H1 (cell line): ENCODE measurements at regions not wholly inside any gene's neighbourhood (a gene's known extent, or its start where the extent isn't known, plus 50 kb on each side); places are given as distances from the start of the nearest gene placed in this dataset.

Experiments used
- BCL11A ChIP-seq, 2 experiments: IDR thresholded peaks; one replicate each; pipeline ENCODE4 v1.6.1; 2011; ENCODE audit warnings: low read depth in 2 of 2, low read length in 2 of 2, mild to moderate bottlenecking in 2 of 2
- CBX5 ChIP-seq: fragments of 300-800, 300-1000 bp; sonication (generic); IDR thresholded peaks from 2 replicates; pipeline ENCODE4 v1.7.1; 2016; ENCODE audit warnings: antibody characterized with exemption, low read length, low read depth
- CEBPB ChIP-seq: IDR thresholded peaks from 2 replicates; pipeline ENCODE4 v1.6.1; 2012; ENCODE audit warnings: low read depth, low read length
- CHD1 ChIP-seq: IDR thresholded peaks from 2 replicates; pipeline ENCODE4 v1.6.1; 2012; ENCODE audit warnings: low read depth, low read length, improper control_type of control experiment
- HDAC2 ChIP-seq, 2 experiments: fragments of 300-600 bp in 1 of 2; sonication (generic) in 1 of 2; IDR thresholded peaks; 2 replicates each; pipeline ENCODE4 v1.6.1; 2011 to 2012; ENCODE audit warnings: low read depth in 2 of 2, low read length in 2 of 2, mild to moderate bottlenecking in 2 of 2, moderate library complexity in 2 of 2, borderline replicate concordance in 1 of 2, inconsistent platforms in 1 of 2
- POLR2A ChIP-seq, 2 experiments: IDR thresholded peaks; 1 replicate in 1 of 2; 2 replicates in 1 of 2; pipeline ENCODE4 v1.6.1; 2011; ENCODE audit warnings: low read depth in 2 of 2, low read length in 2 of 2, mild to moderate bottlenecking in 2 of 2; ENCODE audit errors: control extremely low read depth in 1 of 2
- POLR2AphosphoS5 ChIP-seq: IDR thresholded peaks from 2 replicates; pipeline ENCODE4 v1.6.1; 2011; ENCODE audit warnings: low read depth, low read length
- TAF1 ChIP-seq: IDR thresholded peaks from 2 replicates; pipeline ENCODE4 v1.6.1; 2011; ENCODE audit warnings: mild to moderate bottlenecking, low read depth, low read length
- ZNF274 ChIP-seq: IDR thresholded peaks from 2 replicates; pipeline ENCODE4 v1.7.0; 2012; ENCODE audit warnings: low read length, borderline replicate concordance; ENCODE audit errors: extremely low read depth
- TF ChIP-seq, protein P1 (sequence below), 3 experiments: IDR thresholded peaks; 1 replicate in 2 of 3; 2 replicates in 1 of 3; pipeline versions ENCODE4 v1.5.1 to v1.6.1; 2011; ENCODE audit warnings: low read length in 3 of 3, mild to moderate bottlenecking in 3 of 3, inconsistent platforms in 2 of 3, low read depth in 1 of 3, moderate library complexity in 1 of 3; ENCODE audit not compliant: insufficient read depth in 1 of 3; ENCODE audit errors: control extremely low read depth in 1 of 3
- TF ChIP-seq, protein P2 (sequence below): IDR thresholded peaks from 2 replicates; pipeline ENCODE4 v1.6.1; 2012; ENCODE audit warnings: low read length, inconsistent platforms

DNA sequence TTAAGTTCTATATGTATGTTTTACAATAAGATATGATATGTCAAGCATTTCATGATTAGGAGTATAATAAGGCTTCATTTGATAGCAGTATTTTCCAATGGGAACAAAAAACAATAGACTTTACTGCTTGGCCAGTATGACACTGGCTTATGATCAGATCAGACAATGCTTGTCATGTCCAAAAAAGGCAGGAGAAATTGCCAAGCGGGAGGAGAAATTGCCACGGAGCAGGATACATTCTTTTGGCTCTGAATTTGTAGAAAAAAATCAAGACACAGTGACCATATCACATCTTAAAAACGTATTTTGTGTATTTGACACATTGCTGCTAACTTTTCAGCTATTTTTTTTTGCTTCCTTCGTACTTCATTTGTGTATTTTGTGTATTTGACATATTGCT lies 404.1 kb downstream of the CNTNAP4 start:
- no peak for TF ChIP-seq CBX5
- TF ChIP-seq, protein P1, sequence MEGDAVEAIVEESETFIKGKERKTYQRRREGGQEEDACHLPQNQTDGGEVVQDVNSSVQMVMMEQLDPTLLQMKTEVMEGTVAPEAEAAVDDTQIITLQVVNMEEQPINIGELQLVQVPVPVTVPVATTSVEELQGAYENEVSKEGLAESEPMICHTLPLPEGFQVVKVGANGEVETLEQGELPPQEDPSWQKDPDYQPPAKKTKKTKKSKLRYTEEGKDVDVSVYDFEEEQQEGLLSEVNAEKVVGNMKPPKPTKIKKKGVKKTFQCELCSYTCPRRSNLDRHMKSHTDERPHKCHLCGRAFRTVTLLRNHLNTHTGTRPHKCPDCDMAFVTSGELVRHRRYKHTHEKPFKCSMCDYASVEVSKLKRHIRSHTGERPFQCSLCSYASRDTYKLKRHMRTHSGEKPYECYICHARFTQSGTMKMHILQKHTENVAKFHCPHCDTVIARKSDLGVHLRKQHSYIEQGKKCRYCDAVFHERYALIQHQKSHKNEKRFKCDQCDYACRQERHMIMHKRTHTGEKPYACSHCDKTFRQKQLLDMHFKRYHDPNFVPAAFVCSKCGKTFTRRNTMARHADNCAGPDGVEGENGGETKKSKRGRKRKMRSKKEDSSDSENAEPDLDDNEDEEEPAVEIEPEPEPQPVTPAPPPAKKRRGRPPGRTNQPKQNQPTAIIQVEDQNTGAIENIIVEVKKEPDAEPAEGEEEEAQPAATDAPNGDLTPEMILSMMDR (IDR thresholded peaks at IDR 0.05; ENCODE audit: control extremely low read depth in 1 of 3, insufficient read depth in 1 of 3, low read depth in 1 of 3, low read length in 3 of 3): no peak
- no peak for TF ChIP-seq POLR2AphosphoS5
- TF ChIP-seq, protein P2, sequence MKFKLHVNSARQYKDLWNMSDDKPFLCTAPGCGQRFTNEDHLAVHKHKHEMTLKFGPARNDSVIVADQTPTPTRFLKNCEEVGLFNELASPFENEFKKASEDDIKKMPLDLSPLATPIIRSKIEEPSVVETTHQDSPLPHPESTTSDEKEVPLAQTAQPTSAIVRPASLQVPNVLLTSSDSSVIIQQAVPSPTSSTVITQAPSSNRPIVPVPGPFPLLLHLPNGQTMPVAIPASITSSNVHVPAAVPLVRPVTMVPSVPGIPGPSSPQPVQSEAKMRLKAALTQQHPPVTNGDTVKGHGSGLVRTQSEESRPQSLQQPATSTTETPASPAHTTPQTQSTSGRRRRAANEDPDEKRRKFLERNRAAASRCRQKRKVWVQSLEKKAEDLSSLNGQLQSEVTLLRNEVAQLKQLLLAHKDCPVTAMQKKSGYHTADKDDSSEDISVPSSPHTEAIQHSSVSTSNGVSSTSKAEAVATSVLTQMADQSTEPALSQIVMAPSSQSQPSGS: no peak
- TF ChIP-seq CEBPB: no peak
- TF ChIP-seq HDAC2 (IDR thresholded peaks at IDR 0.05; ENCODE audit: borderline replicate concordance in 1 of 2, low read depth in 2 of 2, low read length in 2 of 2): no peak
- no peak for TF ChIP-seq BCL11A (IDR thresholded peaks at IDR 0.05; ENCODE audit: low read depth in 2 of 2, low read length in 2 of 2)
- TF ChIP-seq ZNF274: no peak
- no peak for TF ChIP-seq POLR2A (IDR thresholded peaks at IDR 0.05; ENCODE audit: control extremely low read depth in 1 of 2, low read depth in 2 of 2, low read length in 2 of 2)
- TF ChIP-seq CHD1: no peak
- no peak for TF ChIP-seq TAF1
